OCI-LY7 (cell line): ENCODE measurements at regions not wholly inside any gene's neighbourhood (a gene's known extent, or its start where the extent isn't known, plus 50 kb on each side); places are given as distances from the start of the nearest gene placed in this dataset.

Experiments used
- BruUV-seq: library from RNA; stranded (reverse); fragments of 400-500 nt; replicated peaks from 2 replicates; lab custom pipeline; 2021; lab: Mats Ljungman, UMichigan
- CTCF ChIA-PET: fragments of 300-600 bp; sonication (Branson Sonifier 250); formaldehyde crosslinking; loops from one replicate; lab custom pipeline; 2022; ENCODE audit warnings: antibody characterized with exemption; ENCODE audit not compliant: unreplicated experiment; lab: Charles Lee
- POLR2A ChIA-PET: fragments of 300-600 bp; sonication (Branson Sonifier 250); formaldehyde crosslinking; loops from one replicate; lab custom pipeline; 2022; ENCODE audit warnings: antibody characterized with exemption; lab: Charles Lee
- DNase-seq: peaks from one replicate; pipeline ENCODE4 v3.0.0-alpha.2; 2015; ENCODE audit warnings: low spot score
- H2AFZ ChIP-seq: fragments of 200-600 bp; sonication (generic), shearing (Covaris generic); 2 replicates; pipeline ENCODE4 v1.6.1; 2014; ENCODE audit warnings: mild to moderate bottlenecking, antibody characterized with exemption, low read length, moderate library complexity
- H3K27ac ChIP-seq: fragments of 200-600 bp; sonication (generic); 2 replicates; pipeline ENCODE4 v1.5.1; 2014; ENCODE audit warnings: mixed run types, low read depth, mild to moderate bottlenecking, moderate library complexity, low read length, inconsistent platforms; ENCODE audit not compliant: poor library complexity, severe bottlenecking
- H3K36me3 ChIP-seq: fragments of 200-600 bp; sonication (generic); 2 replicates; pipeline ENCODE4 v1.6.1; 2014; ENCODE audit warnings: mild to moderate bottlenecking, antibody characterized with exemption, low read length, moderate library complexity, mixed read lengths; ENCODE audit not compliant: insufficient read depth
- H3K4me1 ChIP-seq: fragments of 200-600 bp; sonication (generic); 2 replicates; pipeline ENCODE4 v1.5.1; 2014; ENCODE audit warnings: mild to moderate bottlenecking, low read length; ENCODE audit not compliant: insufficient read depth, poor library complexity, severe bottlenecking
- H3K4me2 ChIP-seq: fragments of 200-600 bp; sonication (generic); 2 replicates; pipeline ENCODE4 v1.6.1; 2014; ENCODE audit warnings: mild to moderate bottlenecking, low read length
- H3K4me3 ChIP-seq: fragments of 200-600 bp; sonication (generic); 2 replicates; pipeline ENCODE4 v1.5.1; 2014; ENCODE audit warnings: mild to moderate bottlenecking, low read depth, low read length; ENCODE audit not compliant: poor library complexity, severe bottlenecking
- H3K79me2 ChIP-seq: fragments of 200-600 bp; sonication (generic); 2 replicates; pipeline ENCODE4 v1.6.1; 2016; ENCODE audit warnings: low read depth, mild to moderate bottlenecking, low read length, moderate library complexity, mixed read lengths; ENCODE audit not compliant: insufficient read depth
- H3K9me2 ChIP-seq: fragments of 200-600 bp; sonication (generic); 2 replicates; pipeline ENCODE4 v1.6.1; 2016; ENCODE audit warnings: mild to moderate bottlenecking, low read length, mixed read lengths; ENCODE audit not compliant: insufficient read depth
- H3K9me3 ChIP-seq: fragments of 200-600 bp; sonication (generic); 2 replicates; pipeline ENCODE4 v1.6.1; 2014; ENCODE audit warnings: mild to moderate bottlenecking, mixed run types, low read length, mixed read lengths
- H4K20me1 ChIP-seq: fragments of 200-600 bp; sonication (generic); 2 replicates; pipeline ENCODE4 v1.6.1; 2014; ENCODE audit warnings: mild to moderate bottlenecking, antibody characterized with exemption, low read length, moderate library complexity, mixed read lengths; ENCODE audit not compliant: insufficient read depth
- EZH2phosphoT487 ChIP-seq: fragments of 200-600 bp; sonication (generic); IDR thresholded peaks from 2 replicates; pipeline ENCODE4 v1.6.1; 2018; ENCODE audit warnings: low read depth, borderline replicate concordance, mild to moderate bottlenecking, mixed run types, antibody characterized with exemption, low read length, moderate library complexity, mixed read lengths
- intact Hi-C: fragments of 100-400 bp; cut with micrococcal nuclease; formaldehyde crosslinking; loops from one replicate; pipeline ENCODE4 v1.10.0; 2022; ENCODE audit not compliant: unreplicated experiment
- TF ChIP-seq, protein P1 (sequence below): fragments of 200-600 bp; sonication (generic); conservative IDR thresholded peaks from 2 replicates; pipeline ENCODE4 v1.5.1; 2014; ENCODE audit warnings: mild to moderate bottlenecking, antibody characterized with exemption, low read length, moderate library complexity, mixed read lengths

DNA sequence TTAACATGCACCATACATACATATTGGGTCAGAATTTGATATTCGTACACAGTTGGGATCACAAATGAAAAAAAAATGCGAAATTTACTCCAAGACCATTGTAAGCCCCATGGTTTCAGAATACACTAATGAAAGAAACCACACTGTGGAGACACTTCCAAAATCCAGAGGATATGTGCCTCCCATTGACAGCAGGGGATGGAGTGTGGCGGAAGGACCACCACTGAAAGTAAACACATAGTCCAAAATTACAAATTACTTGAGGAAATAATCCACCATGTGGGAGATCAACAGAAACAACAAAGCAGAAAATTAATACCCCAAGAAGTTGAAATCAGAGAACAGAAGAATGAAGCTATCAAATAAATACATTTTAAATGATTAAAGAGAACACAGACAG lies 291.6 kb upstream of the PAPPA start:
- no peaks in the 10 kb centered on the region for H3K79me2 ChIP-seq
- H3K27ac ChIP-seq, result no peak overlapping the region
- H3K4me1 ChIP-seq, result no peaks in the 10 kb centered on the region
- no peak overlapping the region for H2AFZ ChIP-seq
- H3K4me3 ChIP-seq, result no peak overlapping the region
- TF ChIP-seq, protein P1, sequence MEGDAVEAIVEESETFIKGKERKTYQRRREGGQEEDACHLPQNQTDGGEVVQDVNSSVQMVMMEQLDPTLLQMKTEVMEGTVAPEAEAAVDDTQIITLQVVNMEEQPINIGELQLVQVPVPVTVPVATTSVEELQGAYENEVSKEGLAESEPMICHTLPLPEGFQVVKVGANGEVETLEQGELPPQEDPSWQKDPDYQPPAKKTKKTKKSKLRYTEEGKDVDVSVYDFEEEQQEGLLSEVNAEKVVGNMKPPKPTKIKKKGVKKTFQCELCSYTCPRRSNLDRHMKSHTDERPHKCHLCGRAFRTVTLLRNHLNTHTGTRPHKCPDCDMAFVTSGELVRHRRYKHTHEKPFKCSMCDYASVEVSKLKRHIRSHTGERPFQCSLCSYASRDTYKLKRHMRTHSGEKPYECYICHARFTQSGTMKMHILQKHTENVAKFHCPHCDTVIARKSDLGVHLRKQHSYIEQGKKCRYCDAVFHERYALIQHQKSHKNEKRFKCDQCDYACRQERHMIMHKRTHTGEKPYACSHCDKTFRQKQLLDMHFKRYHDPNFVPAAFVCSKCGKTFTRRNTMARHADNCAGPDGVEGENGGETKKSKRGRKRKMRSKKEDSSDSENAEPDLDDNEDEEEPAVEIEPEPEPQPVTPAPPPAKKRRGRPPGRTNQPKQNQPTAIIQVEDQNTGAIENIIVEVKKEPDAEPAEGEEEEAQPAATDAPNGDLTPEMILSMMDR, result no peak
- no peak for TF ChIP-seq EZH2phosphoT487
- no peaks in the 10 kb centered on the region for H4K20me1 ChIP-seq
- intact Hi-C loops, result no loop called here
- DNase-seq, result no peak
- no peaks in the 10 kb centered on the region for H3K9me3 ChIP-seq
- H3K36me3 ChIP-seq, result no peaks in the 10 kb centered on the region
- CTCF ChIA-PET, result no interaction called here
- no TSS peak for BruUV-seq
- no peak overlapping the region for H3K4me2 ChIP-seq
- H3K9me2 ChIP-seq, result no peaks in the 10 kb centered on the region
- POLR2A ChIA-PET, result no interaction called here

DNA sequence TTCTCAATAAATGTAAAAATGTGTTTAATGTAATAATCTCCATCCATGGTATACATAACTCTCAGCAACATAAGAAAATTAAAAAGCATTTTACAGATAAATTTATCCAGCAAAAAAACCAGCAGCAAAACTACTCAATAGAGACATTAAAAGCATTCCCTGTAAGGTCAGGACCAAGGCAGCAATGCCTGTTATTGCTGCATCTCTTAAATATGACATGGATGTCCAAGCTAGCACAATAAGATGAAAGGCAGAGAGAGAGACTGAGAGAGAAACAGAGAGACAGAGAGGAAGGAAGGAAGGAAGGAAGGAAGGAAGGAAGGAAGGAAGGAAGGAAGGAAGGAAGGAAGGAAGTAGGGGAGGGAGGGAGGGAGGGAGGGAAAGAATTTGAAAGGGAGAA lies 289.0 kb upstream of the PAPPA start:
- Histone ChIP-seq H3K79me2 (no peaks in the 10 kb centered on the region), H3K36me3 (no peaks in the 10 kb centered on the region), H4K20me1 (no peaks in the 10 kb centered on the region), H3K4me2 (no peak overlapping the region), H2AFZ (no peak overlapping the region), H3K9me3 (no peaks in the 10 kb centered on the region), H3K4me3 (no peak overlapping the region), H3K27ac (no peak overlapping the region), H3K4me1 (no peaks in the 10 kb centered on the region), H3K9me2 (no peaks in the 10 kb centered on the region)
- intact Hi-C loops, result no loop called here
- no TSS peak for BruUV-seq
- TF ChIP-seq, protein P1, result no peak
- TF ChIP-seq EZH2phosphoT487, result no peak
- no peak for DNase-seq
- ChIA-PET CTCF (no interaction called here), POLR2A (no interaction called here)

DNA sequence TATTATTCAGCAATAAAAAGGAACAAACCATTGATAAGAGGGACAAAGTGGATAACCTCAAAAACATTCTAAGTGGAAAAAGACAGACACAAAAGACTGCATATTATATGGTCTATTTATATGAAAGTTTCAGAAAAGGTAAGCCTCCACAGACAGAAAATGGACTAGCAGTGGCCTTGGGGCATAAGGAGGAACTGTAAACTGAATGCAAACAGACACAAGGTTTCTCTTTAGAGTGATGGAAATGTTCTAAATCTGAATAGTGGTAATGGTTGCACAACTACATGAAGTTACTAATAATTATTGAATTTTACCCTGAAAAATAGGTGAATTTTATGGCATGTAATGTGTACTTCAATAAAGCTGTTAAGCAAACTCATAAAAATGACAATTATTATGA lies 286.3 kb upstream of the PAPPA start:
- DNase-seq, result no peak
- BruUV-seq, result no TSS peak
- Histone ChIP-seq H3K4me1 (no peaks in the 10 kb centered on the region), H4K20me1 (no peaks in the 10 kb centered on the region), H3K4me3 (no peak overlapping the region), H3K36me3 (no peaks in the 10 kb centered on the region), H3K4me2 (no peak overlapping the region), H3K79me2 (no peaks in the 10 kb centered on the region), H3K9me2 (no peaks in the 10 kb centered on the region), H2AFZ (no peak overlapping the region), H3K9me3 (no peaks in the 10 kb centered on the region), H3K27ac (no peak overlapping the region)
- intact Hi-C loops, result no loop called here
- CTCF ChIA-PET, result no interaction called here
- POLR2A ChIA-PET, result interaction anchor here (0.6 kb wide), 1 partner anchor 41 kb away, joined by 3 read pairs; no protein-coding TSS in a partner anchor
- TF ChIP-seq EZH2phosphoT487, result no peak
- TF ChIP-seq, protein P1, result no peak
